Activated naive CD8-positive, alpha-beta T cell treated with anti-CD3 and anti-CD28 coated beads, Interleukin-2, amount 50 U/mL, for 16 hours (primary cell): ENCODE measurements at regions not wholly inside any gene's neighbourhood (a gene's known extent, or its start where the extent isn't known, plus 50 kb on each side); places are given as distances from the start of the nearest gene placed in this dataset.
"Not testable (repeated sequence)": the region's sequence is repeated elsewhere in the genome, so short reads cannot be mapped to it uniquely, and the experiment has no call there.

Source experiments
- DNase-seq: peaks from one replicate; pipeline ENCODE4 v3.0.0-alpha.2; 2020; ENCODE audit warnings: low read depth, low spot score

- DNase-seq: no peak
Observed at GRCh38 chr20:61061981-61062380, 190.1 kb upstream of the CDH4 start.

- no peak for DNase-seq
Observed at GRCh38 chr20:61065853-61066252, 186.2 kb upstream of the CDH4 start.

- no peak for DNase-seq
Observed at GRCh38 chr20:61066526-61066925, 185.5 kb upstream of the CDH4 start.

GRCh38 chr20:61067221-61067620 lies 184.8 kb upstream of the CDH4 start:
- DNase-seq: no peak

- DNase-seq: no peak
Observed at GRCh38 chr20:61072398-61072797, 179.7 kb upstream of the CDH4 start.

GRCh38 chr20:61073376-61073775 lies 178.7 kb upstream of the CDH4 start:
- no peak for DNase-seq

GRCh38 chr20:61082720-61083119 lies 169.3 kb upstream of the CDH4 start:
- no peak for DNase-seq

- DNase-seq: no peak
Observed at GRCh38 chr20:61083431-61083830, 168.6 kb upstream of the CDH4 start.

GRCh38 chr20:61086031-61086430 lies 166.0 kb upstream of the CDH4 start:
- DNase-seq: no peak

GRCh38 chr20:61090541-61090940 lies 161.5 kb upstream of the CDH4 start:
- DNase-seq: no peak

- DNase-seq: no peak
Observed at GRCh38 chr20:61092251-61092650, 159.8 kb upstream of the CDH4 start.

GRCh38 chr20:61094581-61094980 lies 157.5 kb upstream of the CDH4 start:
- DNase-seq: no peak

- DNase-seq: no peak
Observed at GRCh38 chr20:61096463-61096862, 155.6 kb upstream of the CDH4 start.

GRCh38 chr20:61099806-61100205 lies 152.3 kb upstream of the CDH4 start:
- DNase-seq: no peak

- DNase-seq: no peak
Observed at GRCh38 chr20:61100489-61100888, 151.6 kb upstream of the CDH4 start.

- DNase-seq: not testable (repeated sequence)
Observed at GRCh38 chr20:61101321-61101720, 150.7 kb upstream of the CDH4 start.

GRCh38 chr20:61104232-61104631 lies 147.8 kb upstream of the CDH4 start:
- no peak for DNase-seq

- no peak for DNase-seq
Observed at GRCh38 chr20:61105395-61105794, 146.7 kb upstream of the CDH4 start.

- no peak for DNase-seq
Observed at GRCh38 chr20:61106438-61106837, 145.6 kb upstream of the CDH4 start.

GRCh38 chr20:61109221-61109805 lies 142.7 kb upstream of the CDH4 start:
- no peak for DNase-seq

- DNase-seq: no peak
Observed at GRCh38 chr20:61112515-61112914, 139.5 kb upstream of the CDH4 start.

- no peak for DNase-seq
Observed at GRCh38 chr20:61113731-61114130, 138.3 kb upstream of the CDH4 start.

GRCh38 chr20:61114493-61115175 lies 137.4 kb upstream of the CDH4 start:
- no peak for DNase-seq
